Stimulated activated CD4-positive, alpha-beta T cell treated with anti-CD3 and anti-CD28 coated beads, Interleukin-4, amount 100 ng/mL, for 24 hours (primary cell): ENCODE measurements at regions not wholly inside any gene's neighbourhood (a gene's known extent, or its start where the extent isn't known, plus 50 kb on each side); places are given as distances from the start of the nearest gene placed in this dataset.
"Not testable (repeated sequence)": the region's sequence is repeated elsewhere in the genome, so short reads cannot be mapped to it uniquely, and the experiment has no call there.

Experiments
- DNase-seq: peaks from one replicate; pipeline ENCODE4 v3.0.0-alpha.2; 2020

- no peak for DNase-seq
Measured at GRCh38 chr18:41899535-41899934, 55.5 kb upstream of the PIK3C3 start.

GRCh38 chr18:41893432-41893831 lies 61.6 kb upstream of the PIK3C3 start:
- no peak for DNase-seq

GRCh38 chr18:41887100-41887499 lies 67.9 kb upstream of the PIK3C3 start:
- no peak for DNase-seq

DNA sequence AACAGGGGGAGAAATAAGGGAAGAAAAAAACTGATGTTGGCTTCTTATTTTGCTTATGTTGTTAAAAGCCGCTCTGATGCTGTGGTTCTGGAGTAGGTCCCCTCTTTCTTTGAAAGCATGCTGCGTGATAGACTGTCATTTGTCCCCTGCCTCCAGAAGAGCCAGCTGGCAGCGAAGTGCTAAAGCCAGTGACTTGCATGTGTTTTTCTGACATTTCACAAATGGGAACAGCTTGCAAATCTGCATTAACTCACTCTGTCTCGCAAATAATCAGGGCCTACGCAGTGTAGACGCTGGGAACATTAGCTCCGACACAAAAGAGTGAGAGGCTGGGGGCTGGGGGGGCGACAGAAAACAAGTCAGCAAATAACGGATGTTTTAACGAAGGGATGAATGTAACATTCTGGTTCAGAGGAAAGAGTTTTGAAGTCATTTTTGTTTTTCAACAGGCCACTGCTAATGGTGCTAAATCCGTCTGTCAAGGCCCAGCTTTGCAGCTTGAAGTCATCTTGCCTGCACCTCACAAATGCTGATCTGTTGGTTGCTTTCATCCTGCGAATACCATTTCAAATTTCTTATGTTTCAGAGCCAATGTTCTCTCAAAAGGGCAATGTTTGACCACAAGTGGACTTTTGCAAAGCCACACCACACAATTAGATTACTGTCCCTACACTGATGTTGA lies 68.8 kb upstream of the PIK3C3 start:
- DNase-seq, result no peak

- no peak for DNase-seq
Measured at GRCh38 chr18:41881285-41881684, 73.7 kb upstream of the PIK3C3 start.

GRCh38 chr18:41879256-41879655 lies 75.8 kb upstream of the PIK3C3 start:
- no peak for DNase-seq

GRCh38 chr18:41875094-41875780 lies 79.8 kb upstream of the PIK3C3 start:
- DNase-seq, result no peak

GRCh38 chr18:41873730-41874129 lies 81.3 kb upstream of the PIK3C3 start:
- DNase-seq, result no peak

DNA sequence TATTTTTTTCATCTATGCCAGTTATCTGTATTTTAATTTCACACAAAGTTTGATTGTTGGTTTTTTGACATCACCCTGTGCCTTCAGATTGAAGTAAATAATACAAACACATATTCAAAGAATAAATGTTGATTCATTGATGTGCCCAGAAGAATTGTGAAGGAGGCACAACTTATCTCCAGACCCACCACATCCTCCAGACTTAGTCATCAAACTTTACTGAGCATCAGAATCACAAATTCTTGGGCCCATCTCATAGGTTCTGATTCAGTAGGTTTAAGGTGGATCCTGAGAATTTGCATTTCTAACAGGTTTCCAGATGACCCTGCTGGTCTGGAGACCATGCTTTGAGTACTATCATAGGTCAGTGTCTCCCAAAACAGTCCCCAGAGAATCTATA lies 82.8 kb upstream of the PIK3C3 start:
- no peak for DNase-seq

DNA sequence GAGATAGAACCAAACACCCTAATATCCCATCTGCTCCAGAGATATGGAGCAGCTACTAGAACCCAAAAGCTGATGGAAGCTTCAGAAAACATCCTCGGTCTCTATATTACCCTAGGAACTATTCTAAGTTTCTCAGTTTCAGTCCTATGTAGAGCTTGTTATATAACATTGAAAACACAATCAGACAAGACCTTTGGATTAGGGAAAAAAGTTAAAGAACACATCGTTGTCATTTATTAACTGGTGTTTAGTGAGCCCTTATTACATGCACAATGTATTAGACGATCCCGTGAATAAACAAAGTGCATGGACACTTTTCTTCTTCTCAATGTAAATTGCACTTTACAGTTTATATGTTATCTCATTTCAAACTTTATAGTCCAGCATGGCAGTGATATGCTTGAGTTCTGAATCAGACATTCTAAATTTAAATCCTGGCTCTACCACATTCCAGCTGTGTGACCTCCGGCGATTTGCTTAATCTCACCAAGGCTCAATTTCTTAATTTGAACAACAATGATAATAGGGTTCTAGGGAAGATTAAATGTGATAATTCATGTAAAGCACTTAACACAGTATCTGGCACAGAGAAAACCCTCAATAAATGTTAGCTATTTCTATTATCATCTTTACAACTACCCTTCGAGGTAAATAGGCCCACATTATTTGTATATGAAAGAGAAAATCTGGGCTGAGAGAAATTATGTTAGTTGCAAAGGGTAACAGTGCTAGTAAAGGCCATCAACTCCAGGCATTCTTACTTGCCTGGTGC lies 83.6 kb upstream of the PIK3C3 start:
- no peak for DNase-seq

DNA sequence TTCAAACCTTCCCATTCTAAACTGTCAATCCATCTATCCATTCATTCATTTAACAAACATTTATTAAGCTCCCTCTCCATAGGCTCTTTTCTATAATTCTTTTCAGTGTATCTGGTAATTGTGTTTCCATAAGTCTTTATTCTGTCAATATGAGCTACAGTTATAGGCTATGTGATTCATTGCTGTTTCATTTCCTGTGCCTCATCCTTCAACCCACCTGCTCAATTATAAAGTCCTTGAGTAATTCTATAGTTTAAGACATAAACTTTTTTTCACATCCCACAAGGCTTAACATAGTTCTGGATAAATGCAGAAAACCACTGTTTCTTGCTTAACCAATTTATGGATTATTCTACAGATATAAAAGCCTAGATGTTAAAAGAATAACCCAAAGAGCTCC lies 84.2 kb upstream of the PIK3C3 start:
- no peak for DNase-seq

GRCh38 chr18:41870191-41870590 lies 84.8 kb upstream of the PIK3C3 start:
- no peak for DNase-seq

DNA sequence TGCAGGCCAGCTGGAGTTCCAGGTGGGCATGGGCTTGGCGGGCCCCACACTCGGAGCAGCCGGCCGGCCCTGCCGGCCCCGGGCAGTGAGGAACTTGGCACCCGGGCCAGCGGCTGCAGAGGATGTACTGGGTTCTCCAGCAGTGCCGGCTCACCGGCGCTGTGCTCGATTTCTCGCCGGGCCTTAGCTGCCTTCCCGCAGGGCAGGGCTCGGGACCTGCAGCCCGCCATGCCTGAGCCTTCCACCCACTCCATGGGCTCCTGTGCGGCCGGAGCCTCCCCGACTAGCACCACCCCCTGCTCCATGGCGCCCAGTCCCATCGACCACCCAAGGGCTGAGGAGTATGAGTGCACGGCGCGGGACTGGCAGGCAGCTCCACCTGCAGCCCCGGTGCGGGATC lies 89.2 kb upstream of the PIK3C3 start:
- DNase-seq, result not testable (repeated sequence)

DNA sequence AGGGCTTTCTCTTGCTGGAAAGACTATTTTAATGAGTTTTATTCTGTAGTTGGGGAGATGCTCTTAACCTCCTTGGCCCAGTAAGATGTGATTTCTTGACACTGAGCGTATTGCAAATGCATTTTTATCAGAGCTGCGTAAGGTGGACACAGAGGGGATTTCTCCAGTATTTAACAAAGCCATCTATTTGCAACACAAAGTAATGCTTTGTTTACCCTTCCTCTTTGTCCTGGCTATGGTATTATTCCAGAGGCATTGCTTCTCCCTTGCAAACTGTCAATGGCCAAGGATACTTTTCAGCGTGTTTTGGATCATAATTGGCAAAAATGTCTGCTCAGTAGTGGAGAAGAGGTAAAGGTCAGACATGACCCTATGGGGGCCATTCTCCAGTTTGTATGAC lies 90.8 kb upstream of the PIK3C3 start:
- no peak for DNase-seq

GRCh38 chr18:41862921-41863320 lies 92.1 kb upstream of the PIK3C3 start:
- DNase-seq, result no peak

DNA sequence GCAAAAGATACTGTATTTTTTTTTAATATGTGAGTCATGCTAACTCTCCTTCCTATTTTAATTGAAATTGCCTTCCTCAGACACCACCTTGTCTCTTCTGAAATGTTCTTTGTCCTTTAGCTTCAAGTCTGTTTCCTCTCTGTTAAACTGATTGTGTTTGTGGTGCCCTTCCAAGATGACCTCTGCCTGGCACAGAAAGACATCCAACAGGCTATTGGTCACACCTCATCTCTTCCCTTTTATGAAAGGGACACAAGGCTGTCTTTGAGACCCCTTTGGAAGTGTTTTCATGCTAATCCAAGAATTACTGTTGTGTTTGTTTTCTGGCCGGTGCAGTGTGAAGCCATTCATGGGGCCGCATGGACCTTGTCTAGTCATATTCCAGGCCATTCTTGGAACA lies 94.0 kb upstream of the PIK3C3 start:
- no peak for DNase-seq

GRCh38 chr18:41858761-41859555 lies 96.1 kb upstream of the PIK3C3 start:
- DNase-seq, result no peak

- no peak for DNase-seq
Measured at GRCh38 chr18:41853280-41853679, 101.8 kb upstream of the PIK3C3 start.

- DNase-seq, result no peak
Measured at GRCh38 chr18:41850781-41851180, 104.3 kb upstream of the PIK3C3 start.

DNA sequence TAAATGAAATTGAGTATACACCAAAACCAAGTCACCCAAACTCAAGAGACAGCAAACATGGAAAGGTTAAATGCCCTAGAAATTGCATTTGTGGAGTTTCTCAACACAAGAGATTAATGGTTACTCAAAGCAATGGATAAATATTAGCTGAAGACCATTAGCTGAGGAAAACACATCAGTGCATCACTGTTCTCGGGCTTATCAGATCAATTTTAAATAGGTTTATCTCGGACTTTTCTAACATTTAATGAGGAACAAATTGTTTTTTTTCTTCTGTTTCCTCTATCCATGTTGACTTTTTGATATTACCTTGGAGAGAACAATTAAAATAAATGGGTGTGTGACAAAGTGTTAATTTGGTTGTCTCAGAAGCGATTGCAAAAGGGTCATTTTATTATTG lies 105.4 kb upstream of the PIK3C3 start:
- DNase-seq, result no peak

DNA sequence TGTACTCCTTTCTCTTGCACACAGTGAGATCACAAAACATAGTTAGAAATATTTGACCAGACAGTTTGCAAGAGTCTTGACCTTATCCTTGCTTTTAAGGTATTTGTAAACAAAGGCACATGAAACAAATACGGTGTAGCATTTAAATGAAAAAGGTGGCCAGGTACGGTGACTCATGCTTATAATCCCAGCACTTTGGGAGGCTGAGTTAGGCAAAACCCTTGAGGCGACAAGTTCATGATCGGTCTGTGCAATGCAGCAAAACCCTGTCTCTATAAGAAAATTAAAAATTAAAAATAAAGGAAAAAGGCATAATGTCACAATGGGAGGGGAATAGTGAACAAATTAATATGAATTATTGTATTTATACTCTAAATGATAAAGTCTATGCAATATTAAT lies 109.5 kb upstream of the PIK3C3 start:
- no peak for DNase-seq

DNA sequence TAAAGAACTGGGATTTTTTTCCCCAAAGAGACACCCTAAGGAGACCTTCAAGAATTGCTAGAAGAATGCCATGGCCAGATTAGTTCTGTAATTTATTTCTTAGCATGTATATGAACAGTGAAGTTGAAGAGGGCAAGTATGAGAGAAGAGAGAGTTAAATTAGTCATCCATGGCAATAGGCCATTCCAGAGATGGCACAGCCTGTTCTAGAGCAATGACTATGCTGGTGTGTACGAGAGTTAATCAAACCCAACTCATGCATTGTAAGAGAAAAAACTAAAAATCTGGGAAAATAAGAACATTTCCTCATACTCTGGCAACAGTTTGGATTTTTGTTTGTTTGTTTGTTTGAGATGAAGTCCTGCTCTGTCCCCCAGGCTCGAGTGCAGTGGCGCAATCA lies 112.1 kb upstream of the PIK3C3 start:
- DNase-seq, result no peak
